ENCODE measurements at regions not wholly inside any gene's neighbourhood (a gene's known extent, or its start where the extent isn't known, plus 50 kb on each side); places are given as distances from the start of the nearest gene placed in this dataset.

GRCh38 chr15:35173444-35174118 is 88.5 kb upstream of the NANOGP8 start:
- ChIA-PET CTCF (no interaction called here), POLR2A (ENCODE audit: unreplicated experiment) (no interaction called here)
- H2AFZ ChIP-seq = no peak overlapping the region
- no peaks in the 10 kb centered on the region for H3K27me3 ChIP-seq (ENCODE audit: insufficient read depth, low read depth)
- no peaks in the 10 kb centered on the region for H3F3A ChIP-seq (ENCODE audit: insufficient read depth, low read depth)
- no peak for TF ChIP-seq EZH2 (IDR thresholded peaks at IDR 0.05; ENCODE audit: low read depth)
- H3K79me2 ChIP-seq (ENCODE audit: low read depth) = no peaks in the 10 kb centered on the region
- no peaks in the 10 kb centered on the region for H3K36me3 ChIP-seq (ENCODE audit: low read depth)
- H3K4me3 ChIP-seq = no peak overlapping the region
- no peaks in the 10 kb centered on the region for H3K9me3 ChIP-seq (ENCODE audit: insufficient read depth, low read depth)
- intact Hi-C loops (cut with micrococcal nuclease; ENCODE audit: unreplicated experiment) = no loop called here
- no peaks in the 10 kb centered on the region; the same call in 1 of the 2 replicates for H3K4me1 ChIP-seq (replicated peaks; ENCODE audit: insufficient read depth)
- no peaks in the 10 kb centered on the region for H3K9me2 ChIP-seq (ENCODE audit: insufficient read depth)
- H4K20me1 ChIP-seq (ENCODE audit: insufficient read depth) = no peaks in the 10 kb centered on the region
- no peak for DNase-seq
- BruUV-seq (replicated peaks) = no TSS peak
- no peak overlapping the region for H3K27ac ChIP-seq
- no peak overlapping the region for H3K4me2 ChIP-seq

DNA sequence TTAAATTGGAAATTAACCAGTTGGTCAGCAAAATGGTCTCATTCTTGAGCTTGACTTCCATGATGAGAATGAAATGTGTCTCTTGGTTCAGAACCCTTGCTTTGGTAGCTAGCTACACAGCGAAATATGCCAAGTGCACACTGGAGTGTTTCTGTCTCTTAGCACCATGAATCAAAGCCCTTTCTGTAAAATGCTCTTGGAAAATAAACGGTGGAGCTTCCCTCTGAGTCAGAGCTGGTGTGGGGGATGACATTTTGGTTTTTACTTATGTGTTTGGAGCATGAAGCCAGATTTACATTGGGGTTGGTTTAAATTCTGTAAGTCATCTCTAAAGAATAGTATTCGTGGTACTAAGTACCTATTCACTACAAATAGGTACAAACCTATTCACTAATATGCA is 85.1 kb upstream of the NANOGP8 start:
- no TSS peak for BruUV-seq (replicated peaks)
- no peaks in the 10 kb centered on the region; the same call in 1 of the 2 replicates for H3K4me1 ChIP-seq (replicated peaks; ENCODE audit: insufficient read depth)
- H4K20me1 ChIP-seq (ENCODE audit: insufficient read depth) = no peaks in the 10 kb centered on the region
- no peak overlapping the region for H3K27ac ChIP-seq
- H3K36me3 ChIP-seq (ENCODE audit: low read depth) = no peaks in the 10 kb centered on the region
- no peak overlapping the region for H2AFZ ChIP-seq
- H3K4me3 ChIP-seq = no peak overlapping the region
- no peak for DNase-seq
- ChIA-PET CTCF (interaction anchor here (0.5 kb wide), 1 partner anchor 91 kb away, joined by 3 read pairs; no protein-coding TSS in a partner anchor), POLR2A (ENCODE audit: unreplicated experiment) (no interaction called here)
- no peaks in the 10 kb centered on the region for H3K27me3 ChIP-seq (ENCODE audit: insufficient read depth, low read depth)
- H3F3A ChIP-seq (ENCODE audit: insufficient read depth, low read depth) = no peaks in the 10 kb centered on the region
- no peaks in the 10 kb centered on the region for H3K9me3 ChIP-seq (ENCODE audit: insufficient read depth, low read depth)
- H3K79me2 ChIP-seq (ENCODE audit: low read depth) = no peaks in the 10 kb centered on the region
- intact Hi-C loops (cut with micrococcal nuclease; ENCODE audit: unreplicated experiment) = no loop called here
- TF ChIP-seq EZH2 (IDR thresholded peaks at IDR 0.05; ENCODE audit: low read depth) = no peak
- no peak for TF ChIP-seq CTCF (conservative IDR thresholded peaks at IDR 0.05)
- H3K4me2 ChIP-seq = no peak overlapping the region
- H3K9me2 ChIP-seq (ENCODE audit: insufficient read depth) = no peaks in the 10 kb centered on the region

GRCh38 chr15:35168464-35168863 is 83.4 kb upstream of the NANOGP8 start:
- TF ChIP-seq EZH2 (IDR thresholded peaks at IDR 0.05; ENCODE audit: low read depth) (no peak), CTCF (conservative IDR thresholded peaks at IDR 0.05) (no peak)
- Histone ChIP-seq H3K9me3 (ENCODE audit: insufficient read depth, low read depth) (no peaks in the 10 kb centered on the region), H3K9me2 (ENCODE audit: insufficient read depth) (no peaks in the 10 kb centered on the region), H3K79me2 (ENCODE audit: low read depth) (no peaks in the 10 kb centered on the region), H3K4me3 (no peak overlapping the region), H3F3A (ENCODE audit: insufficient read depth, low read depth) (no peaks in the 10 kb centered on the region), H3K27me3 (ENCODE audit: insufficient read depth, low read depth) (no peaks in the 10 kb centered on the region), H4K20me1 (ENCODE audit: insufficient read depth) (no peaks in the 10 kb centered on the region), H3K27ac (no peak overlapping the region), H3K4me1 (replicated peaks; ENCODE audit: insufficient read depth) (no peaks in the 10 kb centered on the region; the same call in 1 of the 2 replicates), H3K36me3 (ENCODE audit: low read depth) (no peaks in the 10 kb centered on the region), H2AFZ (no peak overlapping the region), H3K4me2 (peak overlapping the region; percentile 47)
- ChIA-PET POLR2A (ENCODE audit: unreplicated experiment) (no interaction called here), CTCF (no interaction called here)
- DNase-seq = peak in 1 of 2 experiments; percentile 37
- intact Hi-C loops (cut with micrococcal nuclease; ENCODE audit: unreplicated experiment) = no loop called here
- no TSS peak for BruUV-seq (replicated peaks)

GRCh38 chr15:35167675-35168074 is 82.6 kb upstream of the NANOGP8 start:
- Histone ChIP-seq H3K79me2 (ENCODE audit: low read depth) (no peaks in the 10 kb centered on the region), H3K4me1 (replicated peaks; ENCODE audit: insufficient read depth) (no peaks in the 10 kb centered on the region; the same call in 1 of the 2 replicates), H3K36me3 (ENCODE audit: low read depth) (no peaks in the 10 kb centered on the region), H3K27me3 (ENCODE audit: insufficient read depth, low read depth) (no peaks in the 10 kb centered on the region), H2AFZ (no peak overlapping the region), H3F3A (ENCODE audit: insufficient read depth, low read depth) (no peaks in the 10 kb centered on the region), H3K27ac (no peak overlapping the region), H3K4me3 (no peak overlapping the region), H3K9me3 (ENCODE audit: insufficient read depth, low read depth) (no peaks in the 10 kb centered on the region), H3K9me2 (ENCODE audit: insufficient read depth) (no peaks in the 10 kb centered on the region), H3K4me2 (no peak overlapping the region), H4K20me1 (ENCODE audit: insufficient read depth) (no peaks in the 10 kb centered on the region)
- no peak for TF ChIP-seq CTCF (conservative IDR thresholded peaks at IDR 0.05)
- no peak for TF ChIP-seq EZH2 (IDR thresholded peaks at IDR 0.05; ENCODE audit: low read depth)
- no TSS peak for BruUV-seq (replicated peaks)
- DNase-seq = no peak
- POLR2A ChIA-PET (ENCODE audit: unreplicated experiment) = interaction anchor here (0.6 kb wide), 1 partner anchor 12 kb away, joined by 4 read pairs; no protein-coding TSS in a partner anchor
- intact Hi-C loops (cut with micrococcal nuclease; ENCODE audit: unreplicated experiment) = no loop called here
- CTCF ChIA-PET = no interaction called here
